HCT116 (cell line): ENCODE measurements at regions not wholly inside any gene's neighbourhood (a gene's known extent, or its start where the extent isn't known, plus 50 kb on each side); places are given as distances from the start of the nearest gene placed in this dataset.

Source experiments
- ATAC-seq: fragments of 200-7000 bp; cut with Tn5 transposase; 2 replicates; pipeline ENCODE4 v1.9.1; 2020; ENCODE audit warnings: mild to moderate bottlenecking, moderate library complexity
- BruUV-seq: library from RNA; stranded (reverse); fragments of 400-500 nt; replicated peaks from 2 replicates; lab custom pipeline; 2021; lab: Mats Ljungman, UMichigan
- CTCF ChIA-PET: fragments of 300-600 bp; sonication (Branson Sonifier 250); formaldehyde crosslinking; loops from one replicate; lab custom pipeline; 2021; ENCODE audit warnings: antibody characterized with exemption; lab: Charles Lee
- POLR2A ChIA-PET: fragments of 300-600, 350-600 bp; sonication (Branson Sonifier 250); formaldehyde crosslinking; loops from one replicate; lab custom pipeline; 2021; ENCODE audit warnings: antibody characterized with exemption; lab: Charles Lee
- RAD21 ChIA-PET, 2 experiments: fragments of 300-600 bp; sonication (Branson Sonifier 250); formaldehyde crosslinking; loops; one replicate each; lab custom pipeline; 2023; ENCODE audit warnings: low total read pairs in 2 of 2; ENCODE audit not compliant: uncharacterized antibody in 2 of 2, unreplicated experiment in 2 of 2, low non-redundant PET in 1 of 2; lab: Charles Lee
- DNase-seq: peaks from one replicate; pipeline ENCODE4 v3.0.0-alpha.2; 2010; ENCODE audit warnings: low read depth, low spot score
- H2AFZ ChIP-seq: fragments of 200-600 bp; shearing (Covaris generic), sonication (generic); 2 replicates; pipeline ENCODE4 v1.6.1; 2017; ENCODE audit warnings: low read depth, mixed run types, mixed read lengths, antibody characterized with exemption, low read length; ENCODE audit not compliant: poor library complexity, severe bottlenecking
- H3K27ac ChIP-seq: 2 replicates; pipeline ENCODE4 v1.5.1; 2012; ENCODE audit warnings: low read depth, low read length
- H3K27me3 ChIP-seq: fragments of 200-600 bp; sonication (generic); 2 replicates; pipeline ENCODE4 v1.6.1; 2016; ENCODE audit warnings: mixed run types, low read length, mixed read lengths; ENCODE audit not compliant: insufficient read depth
- H3K36me3 ChIP-seq, 2 experiments: fragments of 200-500 bp in 1 of 2; fragments of 200-600 bp in 1 of 2; sonication (Bioruptor generic) in 1 of 2; sonication (generic) in 1 of 2; 2 replicates each; pipeline versions ENCODE4 v1.5.1 to v1.6.1; 2014 to 2016; ENCODE audit warnings: low read length in 2 of 2, inconsistent platforms in 1 of 2, mixed read lengths in 1 of 2, mixed run types in 1 of 2; ENCODE audit not compliant: insufficient read depth in 2 of 2, control insufficient read depth in 1 of 2
- H3K4me1 ChIP-seq, 2 experiments: fragments of 200-600 bp in 1 of 2; sonication (generic) in 1 of 2; 2 replicates each; pipeline versions ENCODE4 v1.5.1 to v1.6.1; 2012 to 2017; ENCODE audit warnings: low read length in 2 of 2, inconsistent platforms in 1 of 2, mild to moderate bottlenecking in 1 of 2, mixed read lengths in 1 of 2, mixed run types in 1 of 2, moderate library complexity in 1 of 2; ENCODE audit not compliant: insufficient read depth in 2 of 2, control insufficient read depth in 1 of 2
- H3K4me2 ChIP-seq: fragments of 200-600 bp; sonication (generic); 2 replicates; pipeline ENCODE4 v1.6.1; 2017; ENCODE audit warnings: mixed run types, low read length, mixed read lengths
- H3K4me3 ChIP-seq, 2 experiments: fragments of 200-600 bp in 1 of 2; sonication (generic) in 1 of 2; replicated peaks in 1 of 2; 2 replicates each; pipeline ENCODE4 v1.5.1; 2011 to 2016; ENCODE audit warnings: low read length in 2 of 2, control low read depth in 1 of 2, low read depth in 1 of 2, mild to moderate bottlenecking in 1 of 2, mixed read lengths in 1 of 2, mixed run types in 1 of 2
- H3K79me2 ChIP-seq: fragments of 200-600 bp; sonication (generic); 2 replicates; pipeline ENCODE4 v1.6.1; 2017; ENCODE audit warnings: mild to moderate bottlenecking, mixed run types, low read length, moderate library complexity, mixed read lengths; ENCODE audit not compliant: insufficient read depth
- H3K9ac ChIP-seq: fragments of 200-600 bp; sonication (generic); 2 replicates; pipeline ENCODE4 v1.6.1; 2016; ENCODE audit warnings: low read length, mixed read lengths
- H3K9me2 ChIP-seq: fragments of 200-600 bp; sonication (generic), shearing (Covaris generic); 2 replicates; pipeline ENCODE4 v1.6.1; 2017; ENCODE audit warnings: mixed run types, mild to moderate bottlenecking, moderate library complexity; ENCODE audit not compliant: insufficient read depth
- H3K9me3 ChIP-seq, 2 experiments: fragments of 200-500 bp in 1 of 2; fragments of 200-600 bp in 1 of 2; sonication (Bioruptor generic) in 1 of 2; sonication (generic) in 1 of 2; 2 replicates each; pipeline ENCODE4 v1.6.1; 2014 to 2017; ENCODE audit warnings: low read length in 2 of 2, mixed read lengths in 2 of 2, inconsistent platforms in 1 of 2, low read depth in 1 of 2, mild to moderate bottlenecking in 1 of 2, mixed run types in 1 of 2, moderate library complexity in 1 of 2; ENCODE audit not compliant: control insufficient read depth in 1 of 2, insufficient read depth in 1 of 2
- H4K20me1 ChIP-seq: fragments of 200-600 bp; sonication (generic), shearing (Covaris generic); 2 replicates; pipeline ENCODE4 v1.6.1; 2017; ENCODE audit warnings: mixed run types, mild to moderate bottlenecking, moderate library complexity; ENCODE audit not compliant: insufficient read depth
- CEBPB ChIP-seq: IDR thresholded peaks from 2 replicates; pipeline ENCODE4 v1.6.1; 2012; ENCODE audit warnings: low read depth
- CTCF ChIP-seq, 3 experiments: fragments of 200-600 bp in 1 of 3; sonication (generic) in 1 of 3; IDR thresholded peaks in 2 of 3; conservative IDR thresholded peaks in 1 of 3; 2 replicates each; pipeline ENCODE4 v1.5.1; 2012 to 2017; ENCODE audit warnings: low read depth in 2 of 3, low read length in 2 of 3, antibody characterized with exemption in 1 of 3, borderline replicate concordance in 1 of 3, control low read depth in 1 of 3, mild to moderate bottlenecking in 1 of 3, mixed read lengths in 1 of 3, mixed run types in 1 of 3, moderate library complexity in 1 of 3; ENCODE audit not compliant: insufficient read depth in 1 of 3
- EGR1 ChIP-seq: IDR thresholded peaks from 2 replicates; pipeline ENCODE4 v1.6.1; 2012; ENCODE audit warnings: low read depth
- EZH2phosphoT487 ChIP-seq: fragments of 200-600 bp; IDR thresholded peaks from 2 replicates; pipeline ENCODE4 v1.6.1; 2018; ENCODE audit warnings: antibody characterized with exemption, borderline replicate concordance
- MAX ChIP-seq: IDR thresholded peaks from 2 replicates; pipeline ENCODE4 v1.6.1; 2012
- POLR2A ChIP-seq: IDR thresholded peaks from 2 replicates; pipeline ENCODE4 v1.7.0; 2011; ENCODE audit warnings: borderline replicate concordance; ENCODE audit not compliant: insufficient read depth, insufficient read length; ENCODE audit errors: extremely low read depth
- SIN3A ChIP-seq: IDR thresholded peaks from 2 replicates; pipeline ENCODE4 v1.6.1; 2012; ENCODE audit warnings: low read depth
- TCF7L2 ChIP-seq: IDR thresholded peaks from 2 replicates; pipeline ENCODE4 v1.7.0; 2011; ENCODE audit warnings: borderline replicate concordance, inconsistent platforms; ENCODE audit not compliant: insufficient read depth, insufficient read length; ENCODE audit errors: extremely low read depth
- ZBTB33 ChIP-seq: IDR thresholded peaks from 2 replicates; pipeline ENCODE4 v1.6.1; 2011; ENCODE audit warnings: mild to moderate bottlenecking, low read length, moderate library complexity; ENCODE audit not compliant: insufficient replicate concordance; ENCODE audit errors: extremely low read depth
- ZFX ChIP-seq: fragments of 450-650 bp; IDR thresholded peaks from 2 replicates; pipeline ENCODE4 v1.6.1; 2017
- intact Hi-C: fragments of 100-400 bp; cut with micrococcal nuclease; formaldehyde crosslinking; loops from 2 replicates; pipeline ENCODE4 v1.10.0; 2022

GRCh38 chr6:130602151-130602770 lies 224.9 kb upstream of the SMLR1 start (continued):
- TF ChIP-seq ZFX (no peak), ZBTB33 (no peak), POLR2A (no peak), CTCF (IDR thresholded peaks at IDR 0.05 in 2 of 3, conservative IDR thresholded peaks at IDR 0.05 in 1 of 3; ENCODE audit: borderline replicate concordance in 1 of 3, insufficient read depth in 1 of 3, low read depth in 2 of 3, low read length in 2 of 3) (no peak)

GRCh38 chr6:130603391-130603790 lies 223.8 kb upstream of the SMLR1 start:
- peak overlapping the region; percentile 66 for H3K4me2 ChIP-seq
- no peak overlapping the region for H3K9ac ChIP-seq
- CTCF ChIA-PET: no interaction called here
- RAD21 ChIA-PET: no interaction called here
- H3K4me3 ChIP-seq: no peak overlapping the region
- ATAC-seq (no peak), DNase-seq (no peak)
- H2AFZ ChIP-seq: peak overlapping the region; percentile 23
- POLR2A ChIA-PET: no interaction called here
- intact Hi-C loops: no loop called here
- H3K27ac ChIP-seq: peak overlapping the region; percentile 88
- peaks cover 17 to 42% of the 10 kb centered on the region in 2 experiments for H3K4me1 ChIP-seq
- no peaks in the 10 kb centered on the region for H3K9me3 ChIP-seq
- H4K20me1 ChIP-seq: no peaks in the 10 kb centered on the region
- H3K27me3 ChIP-seq: no peaks in the 10 kb centered on the region
- no peak for TF ChIP-seq SIN3A
- TF ChIP-seq CEBPB: no peak
- TF ChIP-seq MAX: no peak
- no peak for TF ChIP-seq TCF7L2
- no peak for TF ChIP-seq EZH2phosphoT487
- TF ChIP-seq ZBTB33: no peak
- no peak for TF ChIP-seq EGR1
- TF ChIP-seq ZFX: 0 out of 2 replicates have a peak, but pooled peaks have one; percentile 11
- TF ChIP-seq, all 23 proteins: peak for 1
- Histone ChIP-seq H3K79me2 (no peaks in the 10 kb centered on the region), H3K36me3 (0 out of 4 replicates have a peak, but pooled peaks cover 0 to under 1% of the 10 kb centered on the region in 2 experiments), H3K9me2 (no peaks in the 10 kb centered on the region)
- no TSS peak for BruUV-seq
